ENCODE measurements at regions not wholly inside any gene's neighbourhood (a gene's known extent, or its start where the extent isn't known, plus 50 kb on each side); places are given as distances from the start of the nearest gene placed in this dataset.

DNA sequence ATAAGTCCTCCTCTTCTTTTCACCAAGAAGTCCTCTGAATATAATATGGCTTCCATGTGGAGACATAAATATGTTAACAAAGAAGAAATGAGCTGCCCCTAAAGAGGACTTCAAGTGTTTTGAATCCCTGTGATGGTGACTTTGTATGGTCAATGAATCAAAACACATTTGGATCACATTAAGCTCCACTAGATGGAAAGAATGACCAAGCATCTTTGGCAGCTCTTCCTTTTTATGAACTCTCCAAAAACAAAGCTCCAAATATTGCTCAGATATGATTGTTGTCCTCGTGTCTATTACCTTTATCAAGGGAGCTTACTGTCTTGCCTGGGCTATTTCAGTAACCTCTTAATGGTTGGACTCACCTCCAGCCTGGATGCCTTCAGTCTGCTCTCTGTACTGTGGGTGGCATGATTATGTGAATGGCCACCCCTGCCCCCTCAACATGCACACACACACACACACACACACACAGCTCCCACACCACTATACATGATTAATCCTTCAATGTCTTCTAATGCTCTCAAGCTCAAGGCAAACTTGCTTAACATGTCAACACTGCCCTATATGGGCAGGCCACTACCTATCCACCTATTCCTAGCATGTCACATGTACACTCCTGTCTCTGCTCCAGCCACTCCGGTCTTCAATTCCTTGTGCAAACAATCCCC lies 346.6 kb upstream of the SALL1 start:
- Histone ChIP-seq H3K4me3 (ENCODE audit: control insufficient read depth in 1 of 2, extremely low read depth in 1 of 2, low read length in 1 of 2) (no peak overlapping the region), H3K27ac (ENCODE audit: low read length) (no peak overlapping the region), H3K9me3 (no peaks in the 10 kb centered on the region), H3K4me1 (ENCODE audit: control insufficient read depth in 1 of 2, extremely low read depth in 1 of 2, insufficient read depth in 2 of 2, low read length in 2 of 2) (no peaks in the 10 kb centered on the region), H3K36me3 (ENCODE audit: control insufficient read depth in 2 of 2, extremely low read depth in 1 of 2, insufficient read depth in 1 of 2, low read length in 1 of 2) (no peaks in the 10 kb centered on the region), H3K27me3 (replicated peaks in 1 of 2; ENCODE audit: control insufficient read depth in 2 of 2, extremely low read depth in 1 of 2, insufficient read depth in 2 of 2, low read length in 1 of 2) (no peaks in the 10 kb centered on the region)
- POLR2A ChIA-PET, result no interaction called here
- DNase-seq (no peak), ATAC-seq (replicated peaks in 1 of 4) (no peak)
- H3K36me3 Mint-ChIP-seq, result no peaks in the 10 kb centered on the region
- H3K27me3 Mint-ChIP-seq, result no peaks in the 10 kb centered on the region
- no peaks in the 10 kb centered on the region for H3K4me1 Mint-ChIP-seq
- CTCF ChIA-PET, result no interaction called here
- no peak overlapping the region for H3K27ac Mint-ChIP-seq
- peaks cover 6 to 23% (median 19%) of the 10 kb centered on the region in 3 donors for H3K9me3 Mint-ChIP-seq
- no peak overlapping the region for H3K4me3 Mint-ChIP-seq
- no CpG with 5 or more reads among the region's 2 CpGs for WGBS (ENCODE audit: insufficient coverage)

DNA sequence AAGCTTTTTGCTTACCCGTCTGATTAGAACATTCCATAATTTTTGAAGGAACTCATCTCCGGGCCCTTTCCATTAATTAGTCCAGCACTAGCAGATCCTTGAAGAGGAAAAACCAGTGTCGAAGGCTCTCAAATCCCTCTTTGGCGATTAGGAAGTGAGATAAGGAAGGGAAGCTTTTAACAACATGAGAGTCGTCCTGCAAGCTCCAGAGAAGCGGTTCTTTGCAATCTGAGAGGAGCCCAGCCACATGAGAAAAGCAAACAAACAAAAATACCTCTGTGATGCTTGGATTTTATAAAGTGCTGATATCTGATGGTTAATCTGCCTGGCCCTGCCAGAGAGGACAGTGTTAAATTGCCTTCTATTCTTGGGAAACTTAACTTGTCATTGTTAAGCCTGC lies 339.8 kb upstream of the SALL1 start:
- Mint-ChIP-seq H3K4me3 (no peak overlapping the region), H3K9me3 (peaks cover 9 to 28% (median 11%) of the 10 kb centered on the region in 3 donors), H3K27ac (no peak overlapping the region), H3K4me1 (no peaks in the 10 kb centered on the region), H3K36me3 (no peaks in the 10 kb centered on the region), H3K27me3 (no peaks in the 10 kb centered on the region)
- ChIA-PET CTCF (no interaction called here), POLR2A (no interaction called here)
- Histone ChIP-seq H3K36me3 (ENCODE audit: control insufficient read depth in 2 of 2, extremely low read depth in 1 of 2, insufficient read depth in 1 of 2, low read length in 1 of 2) (no peaks in the 10 kb centered on the region), H3K9me3 (no peaks in the 10 kb centered on the region), H3K27me3 (replicated peaks in 1 of 2; ENCODE audit: control insufficient read depth in 2 of 2, extremely low read depth in 1 of 2, insufficient read depth in 2 of 2, low read length in 1 of 2) (peaks cover 0 to 4% of the 10 kb centered on the region in 2 experiments), H3K27ac (ENCODE audit: low read length) (no peak overlapping the region), H3K4me1 (ENCODE audit: control insufficient read depth in 1 of 2, extremely low read depth in 1 of 2, insufficient read depth in 2 of 2, low read length in 2 of 2) (no peaks in the 10 kb centered on the region), H3K4me3 (ENCODE audit: control insufficient read depth in 1 of 2, extremely low read depth in 1 of 2, low read length in 1 of 2) (no peak overlapping the region)
- no peak for ATAC-seq (replicated peaks in 1 of 4)
- 11% methylated on average over 3 of the region's 6 CpGs for WGBS (ENCODE audit: insufficient coverage)
- no peak for DNase-seq

DNA sequence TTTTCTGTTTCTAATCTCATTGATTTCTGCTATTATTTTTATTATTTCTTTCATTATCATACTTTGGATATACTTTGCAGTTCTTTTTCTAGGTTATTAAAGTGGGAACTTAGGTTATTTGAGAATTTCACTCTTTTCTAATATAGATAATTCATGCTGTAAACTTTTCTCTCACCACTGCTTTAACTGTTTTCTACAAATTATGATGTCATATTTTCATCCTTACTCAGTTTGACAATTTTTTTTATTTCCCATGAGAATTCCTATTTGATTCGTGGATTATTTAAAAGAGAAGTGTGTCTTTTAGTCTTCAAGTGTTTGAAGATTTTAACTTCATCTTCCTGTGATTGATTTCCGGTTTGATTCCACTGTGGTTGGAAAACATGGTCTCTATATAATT lies 336.8 kb upstream of the SALL1 start:
- Mint-ChIP-seq H3K4me3 (no peak overlapping the region), H3K27ac (no peak overlapping the region), H3K36me3 (no peaks in the 10 kb centered on the region), H3K9me3 (peaks cover 11 to 34% (median 18%) of the 10 kb centered on the region in 3 donors), H3K27me3 (no peaks in the 10 kb centered on the region), H3K4me1 (no peaks in the 10 kb centered on the region)
- ChIA-PET POLR2A (no interaction called here), CTCF (no interaction called here)
- no peak overlapping the region for H3K4me3 ChIP-seq (ENCODE audit: control insufficient read depth in 1 of 2, extremely low read depth in 1 of 2, low read length in 1 of 2)
- H3K9me3 ChIP-seq, result no peaks in the 10 kb centered on the region
- H3K27me3 ChIP-seq (replicated peaks in 1 of 2; ENCODE audit: control insufficient read depth in 2 of 2, extremely low read depth in 1 of 2, insufficient read depth in 2 of 2, low read length in 1 of 2), result peaks cover 0 to 4% of the 10 kb centered on the region in 2 experiments
- DNase-seq (no peak), ATAC-seq (replicated peaks in 1 of 4) (no peak)
- WGBS (ENCODE audit: insufficient coverage), result no CpG with 5 or more reads among the region's 2 CpGs
- H3K36me3 ChIP-seq (ENCODE audit: control insufficient read depth in 2 of 2, extremely low read depth in 1 of 2, insufficient read depth in 1 of 2, low read length in 1 of 2), result no peaks in the 10 kb centered on the region
- no peak overlapping the region for H3K27ac ChIP-seq (ENCODE audit: low read length)
- H3K4me1 ChIP-seq (ENCODE audit: control insufficient read depth in 1 of 2, extremely low read depth in 1 of 2, insufficient read depth in 2 of 2, low read length in 2 of 2), result no peaks in the 10 kb centered on the region

DNA sequence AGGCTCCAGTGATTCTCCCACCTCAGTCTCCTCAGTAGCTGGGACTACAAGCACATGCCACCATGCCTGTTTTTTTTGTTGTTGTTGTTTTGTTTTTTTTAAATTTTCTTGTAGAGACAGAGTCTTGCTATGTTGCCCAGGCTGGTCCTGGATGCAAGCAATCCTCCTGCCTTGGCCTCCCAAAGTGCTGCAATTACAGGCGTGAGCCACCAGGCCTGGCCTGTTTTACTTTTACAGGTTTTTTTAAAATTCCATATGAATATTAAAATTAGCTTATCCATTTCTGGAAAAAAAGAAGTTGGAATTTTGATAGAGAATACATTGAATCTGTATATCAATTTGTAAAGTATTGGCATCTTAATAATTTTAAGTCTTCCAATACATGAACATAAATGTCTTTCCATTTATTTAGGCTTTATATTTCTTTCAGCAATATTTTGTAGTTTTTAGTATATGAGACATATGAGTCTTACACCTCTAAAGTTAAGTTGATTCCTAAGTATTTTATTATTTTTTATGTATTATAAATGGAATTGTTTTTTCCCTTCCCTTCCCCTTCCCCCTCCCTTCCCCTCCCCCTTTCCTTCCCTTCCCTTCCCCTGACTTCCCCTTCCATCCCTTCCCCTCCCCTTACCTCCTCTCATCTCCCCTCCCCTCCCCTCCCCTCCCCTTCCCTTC lies 323.5 kb upstream of the SALL1 start:
- H3K9me3 ChIP-seq, result no peaks in the 10 kb centered on the region
- Mint-ChIP-seq H3K4me1 (no peaks in the 10 kb centered on the region), H3K4me3 (no peak overlapping the region), H3K36me3 (no peaks in the 10 kb centered on the region), H3K27me3 (no peaks in the 10 kb centered on the region), H3K9me3 (peaks cover 13 to 17% (median 16%) of the 10 kb centered on the region in 3 donors), H3K27ac (no peak overlapping the region)
- DNase-seq, result no peak
- WGBS (ENCODE audit: insufficient coverage), result no CpG with 5 or more reads among the region's 1 CpG
- no peak for ATAC-seq (replicated peaks in 1 of 4)
- ChIA-PET POLR2A (no interaction called here), CTCF (no interaction called here)
- H3K27me3 ChIP-seq (replicated peaks in 1 of 2; ENCODE audit: control insufficient read depth in 2 of 2, extremely low read depth in 1 of 2, insufficient read depth in 2 of 2, low read length in 1 of 2), result no peaks in the 10 kb centered on the region
- H3K27ac ChIP-seq (ENCODE audit: low read length), result no peak overlapping the region
- no peak overlapping the region for H3K4me3 ChIP-seq (ENCODE audit: control insufficient read depth in 1 of 2, extremely low read depth in 1 of 2, low read length in 1 of 2)
- H3K4me1 ChIP-seq (ENCODE audit: control insufficient read depth in 1 of 2, extremely low read depth in 1 of 2, insufficient read depth in 2 of 2, low read length in 2 of 2), result no peaks in the 10 kb centered on the region
- no peaks in the 10 kb centered on the region for H3K36me3 ChIP-seq (ENCODE audit: control insufficient read depth in 2 of 2, extremely low read depth in 1 of 2, insufficient read depth in 1 of 2, low read length in 1 of 2)

DNA sequence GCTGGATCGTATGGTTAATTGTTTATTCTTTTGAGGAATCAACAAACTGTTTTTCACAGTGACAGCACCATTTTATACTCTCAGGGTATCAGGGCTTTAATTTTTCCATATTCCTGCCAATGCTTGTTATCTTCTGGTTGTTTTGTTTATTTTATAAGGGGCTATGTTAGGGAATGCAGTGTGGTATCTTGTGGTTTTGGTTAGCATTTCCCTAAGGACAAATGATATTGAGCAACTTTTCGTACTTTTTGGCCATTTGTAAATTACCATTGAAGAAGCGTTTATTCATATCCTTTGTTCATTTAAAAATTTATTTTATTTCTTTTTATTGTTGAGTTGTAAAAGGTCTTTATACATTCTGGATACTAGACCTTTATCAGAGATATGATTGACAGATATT lies 322.0 kb upstream of the SALL1 start:
- no peaks in the 10 kb centered on the region for H3K4me1 ChIP-seq (ENCODE audit: control insufficient read depth in 1 of 2, extremely low read depth in 1 of 2, insufficient read depth in 2 of 2, low read length in 2 of 2)
- POLR2A ChIA-PET, result no interaction called here
- peaks cover 12 to 17% (median 13%) of the 10 kb centered on the region in 3 donors for H3K9me3 Mint-ChIP-seq
- no peak overlapping the region for H3K27ac ChIP-seq (ENCODE audit: low read length)
- H3K36me3 Mint-ChIP-seq, result no peaks in the 10 kb centered on the region
- H3K36me3 ChIP-seq (ENCODE audit: control insufficient read depth in 2 of 2, extremely low read depth in 1 of 2, insufficient read depth in 1 of 2, low read length in 1 of 2), result no peaks in the 10 kb centered on the region
- H3K27me3 Mint-ChIP-seq, result no peaks in the 10 kb centered on the region
- no peak overlapping the region for H3K27ac Mint-ChIP-seq
- DNase-seq (no peak), ATAC-seq (replicated peaks in 1 of 4) (no peak)
- no peak overlapping the region for H3K4me3 Mint-ChIP-seq
- CTCF ChIA-PET, result no interaction called here
- no peak overlapping the region for H3K4me3 ChIP-seq (ENCODE audit: control insufficient read depth in 1 of 2, extremely low read depth in 1 of 2, low read length in 1 of 2)
- H3K9me3 ChIP-seq, result no peaks in the 10 kb centered on the region
- no CpG with 5 or more reads among the region's 3 CpGs for WGBS (ENCODE audit: insufficient coverage)
- H3K27me3 ChIP-seq (replicated peaks in 1 of 2; ENCODE audit: control insufficient read depth in 2 of 2, extremely low read depth in 1 of 2, insufficient read depth in 2 of 2, low read length in 1 of 2), result no peaks in the 10 kb centered on the region
- H3K4me1 Mint-ChIP-seq, result no peaks in the 10 kb centered on the region

DNA sequence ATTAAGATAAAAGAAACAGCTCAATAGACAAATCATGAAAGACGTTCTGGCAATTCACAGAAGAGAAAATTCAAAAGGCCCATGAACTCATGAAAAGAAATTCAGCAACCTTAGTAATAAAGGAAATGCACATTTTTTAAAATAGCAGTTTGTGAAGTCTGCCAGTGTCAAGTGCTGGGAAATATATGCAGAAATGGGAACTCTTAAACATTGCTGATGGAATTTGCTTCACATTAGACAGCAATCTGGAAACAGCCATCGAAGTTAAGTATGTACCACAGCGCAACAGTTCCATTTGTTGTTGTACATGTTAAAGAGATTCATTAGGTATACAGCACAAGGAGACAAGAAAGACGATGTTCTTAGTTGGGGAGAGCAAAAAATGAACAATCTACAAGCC lies 319.4 kb upstream of the SALL1 start:
- Histone ChIP-seq H3K4me1 (ENCODE audit: control insufficient read depth in 1 of 2, extremely low read depth in 1 of 2, insufficient read depth in 2 of 2, low read length in 2 of 2) (no peaks in the 10 kb centered on the region), H3K27me3 (replicated peaks in 1 of 2; ENCODE audit: control insufficient read depth in 2 of 2, extremely low read depth in 1 of 2, insufficient read depth in 2 of 2, low read length in 1 of 2) (no peaks in the 10 kb centered on the region), H3K27ac (ENCODE audit: low read length) (no peak overlapping the region), H3K36me3 (ENCODE audit: control insufficient read depth in 2 of 2, extremely low read depth in 1 of 2, insufficient read depth in 1 of 2, low read length in 1 of 2) (no peaks in the 10 kb centered on the region), H3K4me3 (ENCODE audit: control insufficient read depth in 1 of 2, extremely low read depth in 1 of 2, low read length in 1 of 2) (no peak overlapping the region), H3K9me3 (no peaks in the 10 kb centered on the region)
- H3K4me3 Mint-ChIP-seq, result no peak overlapping the region
- ChIA-PET CTCF (no interaction called here), POLR2A (no interaction called here)
- H3K36me3 Mint-ChIP-seq, result no peaks in the 10 kb centered on the region
- DNase-seq (no peak), ATAC-seq (replicated peaks in 1 of 4) (no peak)
- no peak overlapping the region for H3K27ac Mint-ChIP-seq
- no peaks in the 10 kb centered on the region for H3K27me3 Mint-ChIP-seq
- no peaks in the 10 kb centered on the region for H3K4me1 Mint-ChIP-seq
- WGBS (ENCODE audit: insufficient coverage), result no CpG with 5 or more reads among the region's 4 CpGs
- peaks cover 3 to 11% (median 7%) of the 10 kb centered on the region in 3 donors for H3K9me3 Mint-ChIP-seq
